Keratinocyte (primary cell): ENCODE measurements at regions not wholly inside any gene's neighbourhood (a gene's known extent, or its start where the extent isn't known, plus 50 kb on each side); places are given as distances from the start of the nearest gene placed in this dataset.

Source experiments
- EZH2 ChIP-seq: IDR thresholded peaks from one replicate; pipeline ENCODE4 v1.6.1; 2012; ENCODE audit warnings: inconsistent platforms, mild to moderate bottlenecking, low read length, moderate library complexity
- TF ChIP-seq, protein P1 (sequence below), 3 experiments: IDR thresholded peaks in 1 of 3; conservative IDR thresholded peaks in 1 of 3; optimal IDR thresholded peaks in 1 of 3; 2 replicates in 2 of 3; 3 replicates in 1 of 3; pipeline versions ENCODE3 to v1.5.1; 2011; ENCODE audit warnings: low read length in 3 of 3, mild to moderate bottlenecking in 3 of 3, moderate library complexity in 2 of 3, control low read depth in 1 of 3, inconsistent platforms in 1 of 3; ENCODE audit not compliant: insufficient read depth in 2 of 3; ENCODE audit errors: extremely low read depth in 1 of 3

DNA sequence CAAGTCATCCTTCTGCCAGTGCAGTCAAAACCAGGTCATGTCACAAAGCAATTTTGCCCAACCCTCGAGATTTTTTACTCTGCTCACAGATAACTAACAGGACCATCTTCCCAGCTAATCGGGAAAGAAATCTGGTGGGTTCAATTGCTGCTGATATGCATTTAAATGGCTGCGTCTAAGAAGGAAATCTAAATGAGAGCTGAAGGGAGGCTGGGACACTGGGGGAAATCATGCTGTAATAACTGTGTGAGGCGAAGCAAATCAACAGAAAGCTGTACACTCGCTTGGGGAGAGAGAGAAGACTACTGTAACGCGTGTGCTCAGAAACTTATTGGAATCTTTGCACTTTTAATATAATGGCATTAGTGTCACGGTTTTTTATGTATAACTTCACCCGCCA lies 535.0 kb downstream of the CDK5RAP2 start:
- TF ChIP-seq, protein P1, sequence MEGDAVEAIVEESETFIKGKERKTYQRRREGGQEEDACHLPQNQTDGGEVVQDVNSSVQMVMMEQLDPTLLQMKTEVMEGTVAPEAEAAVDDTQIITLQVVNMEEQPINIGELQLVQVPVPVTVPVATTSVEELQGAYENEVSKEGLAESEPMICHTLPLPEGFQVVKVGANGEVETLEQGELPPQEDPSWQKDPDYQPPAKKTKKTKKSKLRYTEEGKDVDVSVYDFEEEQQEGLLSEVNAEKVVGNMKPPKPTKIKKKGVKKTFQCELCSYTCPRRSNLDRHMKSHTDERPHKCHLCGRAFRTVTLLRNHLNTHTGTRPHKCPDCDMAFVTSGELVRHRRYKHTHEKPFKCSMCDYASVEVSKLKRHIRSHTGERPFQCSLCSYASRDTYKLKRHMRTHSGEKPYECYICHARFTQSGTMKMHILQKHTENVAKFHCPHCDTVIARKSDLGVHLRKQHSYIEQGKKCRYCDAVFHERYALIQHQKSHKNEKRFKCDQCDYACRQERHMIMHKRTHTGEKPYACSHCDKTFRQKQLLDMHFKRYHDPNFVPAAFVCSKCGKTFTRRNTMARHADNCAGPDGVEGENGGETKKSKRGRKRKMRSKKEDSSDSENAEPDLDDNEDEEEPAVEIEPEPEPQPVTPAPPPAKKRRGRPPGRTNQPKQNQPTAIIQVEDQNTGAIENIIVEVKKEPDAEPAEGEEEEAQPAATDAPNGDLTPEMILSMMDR (optimal IDR thresholded peaks at IDR 0.05 in 1 of 3, IDR thresholded peaks at IDR 0.05 in 1 of 3, conservative IDR thresholded peaks at IDR 0.05 in 1 of 3; ENCODE audit: extremely low read depth in 1 of 3, insufficient read depth in 2 of 3, low read length in 3 of 3), result no peak
- TF ChIP-seq EZH2, result no peak
